ENCODE measurements at regions not wholly inside any gene's neighbourhood (a gene's known extent, or its start where the extent isn't known, plus 50 kb on each side); places are given as distances from the start of the nearest gene placed in this dataset.

- peak; percentile 75 for ATAC-seq
Observed at GRCh38 chr1:67618285-67619018, 66.5 kb upstream of the GADD45A start.

DNA sequence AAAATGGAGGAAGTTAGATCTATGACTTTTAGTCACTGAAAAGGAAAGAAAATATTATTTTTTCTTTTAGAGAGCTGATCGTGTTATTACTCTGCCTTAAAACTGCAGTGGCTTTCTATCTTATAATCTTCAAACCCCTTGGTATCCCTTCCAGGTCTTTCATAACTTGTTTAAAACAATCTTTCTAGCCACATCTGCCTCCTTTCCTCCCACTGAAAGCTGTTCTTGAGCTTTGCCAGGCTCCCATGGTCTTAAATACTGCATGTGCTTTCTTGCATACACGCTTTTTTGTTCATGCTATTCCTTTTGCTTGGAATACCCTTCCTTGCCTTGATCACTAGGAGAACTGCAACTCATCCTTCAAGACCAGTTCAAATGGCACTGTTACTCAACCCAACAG, 65.9 kb upstream of the GADD45A start:
- no peak for ATAC-seq

- no peak for ATAC-seq
Observed at GRCh38 chr1:67623906-67624305, 61.1 kb upstream of the GADD45A start.

GRCh38 chr1:67624680-67625079, 60.3 kb upstream of the GADD45A start:
- no peak for ATAC-seq

DNA sequence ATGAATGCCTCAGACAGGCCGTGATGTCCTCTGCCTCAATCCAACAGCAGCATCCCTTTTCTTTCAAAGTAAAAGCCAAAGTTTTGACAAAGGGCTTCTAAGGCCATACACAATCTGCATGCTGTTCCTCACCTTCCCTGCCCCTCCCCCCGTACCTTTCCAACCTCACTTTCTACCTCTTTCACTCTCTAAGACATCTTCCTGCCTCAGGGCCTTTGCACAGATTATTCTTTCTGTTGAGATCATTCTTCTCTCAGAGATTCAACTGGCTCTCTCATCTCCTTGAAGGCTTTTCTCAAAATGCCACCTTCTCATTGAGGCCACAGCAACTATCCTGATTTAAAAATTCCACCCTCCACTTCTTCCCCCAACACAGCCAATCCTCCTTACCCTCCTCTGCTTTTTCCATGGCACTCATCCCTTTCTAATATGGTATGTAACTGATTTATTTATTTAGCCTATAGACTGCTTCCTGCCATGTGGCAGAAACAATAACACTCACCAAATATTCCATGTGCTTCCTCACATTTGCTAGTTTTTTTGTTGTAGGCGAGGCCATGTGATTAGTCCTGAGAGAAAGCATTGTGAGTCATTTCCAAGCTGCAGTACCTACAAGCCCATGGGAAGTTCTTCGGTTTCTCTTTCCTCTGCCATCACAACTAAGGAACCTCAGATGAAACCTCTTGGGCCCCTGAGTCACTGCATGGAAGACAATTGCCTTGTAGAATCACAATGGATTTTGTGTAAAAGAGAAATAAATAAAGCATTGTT, 58.7 kb upstream of the GADD45A start:
- ATAC-seq = peak; percentile 93

DNA sequence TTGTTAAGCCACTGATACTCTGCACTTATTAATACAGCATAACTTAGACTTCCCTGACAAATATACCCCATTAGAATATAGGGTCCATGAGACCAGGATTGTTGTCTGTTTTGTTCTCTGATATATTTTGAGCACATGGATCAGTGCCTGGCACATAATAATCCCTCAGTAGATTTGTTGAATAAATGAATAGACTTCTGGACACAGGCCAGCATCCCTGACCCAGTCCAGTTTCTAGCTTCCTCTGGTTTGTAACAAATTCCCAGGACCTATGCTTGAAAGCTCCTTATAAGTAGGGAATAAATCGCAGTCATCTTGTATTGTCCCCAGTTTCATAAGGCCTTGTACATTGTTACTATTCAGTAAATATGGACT, 58.2 kb upstream of the GADD45A start:
- ATAC-seq = peak; percentile 17

- no peak for ATAC-seq
Observed at GRCh38 chr1:67627336-67627735, 57.7 kb upstream of the GADD45A start.

DNA sequence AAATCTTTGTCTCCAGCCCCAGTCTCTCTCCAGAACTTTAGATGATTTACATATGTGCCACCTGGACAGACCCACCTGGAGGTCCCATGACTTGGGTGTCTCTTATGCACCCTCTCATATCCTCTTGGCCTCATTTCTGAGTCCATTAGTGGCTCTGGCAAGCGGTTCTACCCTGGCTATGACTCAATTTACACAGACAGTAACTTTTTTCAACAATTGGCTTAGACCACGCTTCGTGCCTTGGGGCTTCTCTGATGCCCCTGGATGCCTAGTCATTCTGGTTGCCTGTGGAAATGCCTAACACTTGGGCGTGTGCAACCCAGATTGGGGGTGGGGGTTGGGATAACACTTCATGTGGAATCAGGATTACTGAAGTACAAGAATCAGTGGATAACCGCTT, 57.1 kb upstream of the GADD45A start:
- ATAC-seq = no peak

GRCh38 chr1:67629370-67630075, 55.5 kb upstream of the GADD45A start:
- no peak for ATAC-seq

- no peak for ATAC-seq
Observed at GRCh38 chr1:67630438-67631045, 54.5 kb upstream of the GADD45A start.

- ATAC-seq = no peak
Observed at GRCh38 chr1:67632356-67632755, 52.6 kb upstream of the GADD45A start.

GRCh38 chr1:67632811-67633655, 52.0 kb upstream of the GADD45A start:
- no peak for ATAC-seq

- ATAC-seq = no peak
Observed at GRCh38 chr1:67634396-67634935, 50.5 kb upstream of the GADD45A start.

- ATAC-seq = no peak
Observed at GRCh38 chr1:67635055-67635809, 49.8 kb upstream of the GADD45A start.
